SHP77 treated with DMSO at 0.1 percent for 48 hours (cell line): ENCODE measurements at regions not wholly inside any gene's neighbourhood (a gene's known extent, or its start where the extent isn't known, plus 50 kb on each side); places are given as distances from the start of the nearest gene placed in this dataset.
"Not testable (repeated sequence)": the region's sequence is repeated elsewhere in the genome, so short reads cannot be mapped to it uniquely, and the experiment has no call there.

Experiments used
- DNase-seq: peaks from one replicate; lab custom pipeline; 2025; lab: John Stamatoyannopoulos, UW

DNA sequence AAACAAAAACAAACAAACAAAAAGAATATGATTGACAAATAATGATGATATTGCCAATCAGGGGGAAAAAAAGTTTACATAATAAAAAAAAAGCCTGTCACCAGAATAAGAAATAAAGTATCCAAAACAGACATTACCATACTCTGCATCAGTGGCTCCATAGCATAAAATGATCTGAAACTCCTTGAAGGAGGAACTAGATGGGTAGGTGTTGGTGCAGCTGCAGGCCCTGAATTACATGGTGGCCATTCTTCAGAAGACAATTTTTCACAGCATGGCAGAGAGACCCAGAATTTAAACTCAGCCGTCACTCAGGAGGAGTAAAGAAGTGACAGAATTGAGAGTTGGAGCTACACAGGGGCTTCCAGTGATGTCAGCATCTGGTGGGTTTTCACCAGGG, 60.2 kb downstream of the GLUL start:
- no peak for DNase-seq

DNA sequence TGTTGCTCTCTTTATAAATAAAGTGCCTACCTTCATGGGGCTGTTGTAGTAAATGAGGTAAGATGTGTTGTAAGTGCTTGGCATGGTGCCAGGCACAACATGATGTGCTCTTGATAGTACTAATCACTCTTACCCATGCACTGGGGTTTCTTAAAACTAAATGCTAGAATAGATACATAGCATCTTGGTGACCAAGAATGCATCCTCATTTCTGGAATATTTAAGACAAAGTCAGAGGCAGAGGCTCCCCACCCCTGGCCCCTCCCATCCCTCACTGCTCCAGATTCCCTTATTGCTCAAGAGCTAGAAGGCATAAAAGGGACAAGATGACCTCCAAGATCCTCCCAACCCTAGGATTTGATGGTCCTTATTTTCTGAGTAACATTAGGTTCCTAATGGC, 61.3 kb downstream of the GLUL start:
- DNase-seq = no peak

DNA sequence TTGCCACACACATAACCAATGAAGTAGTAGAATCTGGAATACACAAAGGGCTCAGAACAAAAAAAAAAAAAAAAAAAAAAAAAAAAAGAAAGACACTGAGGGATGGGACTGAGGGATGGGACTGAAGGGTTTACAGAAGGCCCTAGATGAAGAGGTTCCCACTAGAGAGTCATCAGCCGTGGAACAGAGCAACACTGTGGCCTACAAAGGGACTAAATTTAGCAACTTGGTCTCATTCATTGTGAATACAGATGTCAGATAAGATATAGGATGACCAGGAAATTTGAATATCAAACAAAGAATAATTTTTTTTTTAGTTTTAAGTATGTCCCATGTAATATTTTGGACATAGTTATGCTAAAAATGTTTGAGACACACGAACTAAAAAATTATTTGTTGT, 62.1 kb downstream of the GLUL start:
- DNase-seq = no peak

DNA sequence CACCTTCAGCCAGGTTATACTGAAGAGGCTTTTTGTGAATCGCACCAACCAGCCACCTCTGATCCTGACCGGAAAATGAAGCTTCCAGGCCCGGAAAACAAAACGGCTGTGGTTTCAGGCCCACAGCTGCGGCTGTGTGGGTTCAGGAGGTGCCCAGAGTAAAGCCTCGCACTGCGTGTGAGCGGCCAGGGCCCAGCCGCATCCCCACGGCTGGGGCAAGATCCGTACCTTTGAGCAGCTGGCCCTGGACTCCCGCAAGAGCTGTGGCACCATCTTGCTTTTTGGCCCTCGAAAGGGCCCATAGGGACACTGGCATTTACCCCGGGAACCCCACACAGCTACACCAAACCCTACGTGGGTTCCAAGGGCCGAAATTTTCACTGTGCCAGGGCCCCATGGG, 63.0 kb downstream of the GLUL start:
- no peak for DNase-seq

DNA sequence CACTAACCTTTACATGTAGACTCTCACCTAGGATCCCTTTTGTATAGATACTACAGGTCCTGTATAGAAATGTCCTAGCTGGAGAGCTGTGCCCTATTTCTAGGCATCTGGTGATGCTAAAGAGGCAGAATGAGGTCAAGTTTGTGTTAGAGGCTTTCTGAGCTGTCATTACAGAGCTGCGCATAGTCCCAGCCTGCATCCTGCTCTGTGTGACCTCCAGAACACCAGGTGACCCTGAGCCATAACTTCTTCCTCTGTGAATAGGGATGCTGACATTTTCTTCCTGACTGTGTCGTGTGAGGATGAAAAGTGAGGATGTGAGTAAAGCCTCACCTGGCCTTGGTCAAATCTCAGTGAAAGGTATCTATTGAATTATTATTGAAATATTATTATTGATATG, 66.3 kb downstream of the GLUL start:
- no peak for DNase-seq

DNA sequence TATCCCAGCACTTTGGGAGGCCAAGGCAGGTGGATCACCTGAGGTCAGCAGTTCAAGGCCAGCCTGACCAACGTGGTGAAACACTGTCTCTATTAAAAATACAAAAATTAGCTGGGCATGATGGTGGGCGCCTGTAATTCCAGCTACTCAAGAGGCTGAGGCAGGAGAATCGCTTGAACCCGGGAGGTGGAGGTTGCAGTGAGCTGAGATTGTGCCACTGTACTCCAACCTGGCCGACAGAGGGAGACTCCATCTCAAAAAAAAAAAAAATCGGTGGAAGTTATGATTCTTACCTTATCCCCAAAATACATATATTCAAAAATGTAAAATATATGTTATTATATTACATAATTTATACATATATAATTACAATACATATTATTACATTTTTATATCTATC, 70.1 kb downstream of the GLUL start:
- not testable (repeated sequence) for DNase-seq

DNA sequence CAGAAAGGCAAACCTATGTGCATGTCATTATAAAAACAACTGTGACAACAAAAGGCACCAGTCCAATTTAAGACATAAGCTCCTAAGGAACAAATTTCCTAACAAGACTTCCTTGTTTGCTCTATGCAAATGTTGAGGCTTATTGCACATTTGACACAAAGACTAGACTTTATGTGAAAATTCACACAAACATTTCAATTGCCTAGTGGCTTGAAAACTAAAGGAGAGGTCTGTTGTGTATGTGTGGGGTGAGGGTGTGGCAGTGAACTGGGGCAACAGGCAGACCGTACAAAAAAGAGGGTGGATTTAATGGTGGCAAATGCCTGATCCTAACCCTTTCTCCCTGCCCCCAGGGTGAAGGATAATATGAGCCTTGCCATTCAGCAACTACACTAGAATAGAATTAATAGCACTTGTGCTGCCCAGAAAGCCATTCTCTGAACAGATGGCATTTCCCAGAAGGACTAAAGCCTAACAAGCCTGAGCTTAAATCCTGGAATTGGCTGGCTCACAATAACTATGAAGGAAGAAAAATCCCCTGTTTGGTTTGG, 73.9 kb downstream of the GLUL start:
- DNase-seq = no peak

DNA sequence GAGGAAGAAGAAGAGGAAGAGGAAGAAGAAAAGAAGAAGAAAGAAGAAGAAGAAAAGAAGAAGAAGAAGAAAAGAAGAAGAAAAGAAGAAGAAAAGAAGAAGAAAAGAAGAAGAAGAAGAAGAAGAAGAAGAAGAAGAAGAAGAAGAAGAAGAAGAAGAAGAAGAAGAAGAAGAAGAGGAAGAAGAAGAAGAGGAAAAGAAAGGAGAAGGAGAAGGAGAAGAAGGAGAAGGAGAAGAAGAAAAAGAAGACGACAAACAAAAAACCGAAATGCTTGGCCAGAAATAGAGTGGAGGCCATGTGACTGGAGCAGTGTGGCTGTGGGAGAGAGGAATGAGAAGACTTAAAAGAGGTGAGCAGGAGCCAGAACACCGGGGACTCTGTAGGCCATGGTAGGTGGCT, 75.1 kb downstream of the GLUL start:
- DNase-seq = not testable (repeated sequence)

DNA sequence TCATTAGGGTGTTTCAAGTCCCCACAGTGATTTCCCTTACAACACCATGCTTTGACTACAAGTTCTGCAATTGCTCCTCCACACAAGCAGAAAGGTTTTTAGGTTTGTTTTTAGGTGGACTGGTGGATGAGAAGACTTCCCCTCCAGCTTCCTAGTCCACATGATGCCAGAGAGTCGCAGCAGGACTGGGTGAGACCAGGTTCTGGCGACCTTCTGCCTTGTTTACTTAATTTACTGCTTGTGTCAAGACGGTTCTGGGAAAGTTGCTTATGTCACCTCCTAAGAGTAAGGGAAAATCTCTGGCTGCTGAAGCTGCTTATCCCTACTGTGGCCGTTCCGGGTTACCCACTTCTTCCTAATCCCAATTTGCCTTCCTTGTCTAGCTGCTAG, 76.4 kb downstream of the GLUL start:
- DNase-seq = no peak

DNA sequence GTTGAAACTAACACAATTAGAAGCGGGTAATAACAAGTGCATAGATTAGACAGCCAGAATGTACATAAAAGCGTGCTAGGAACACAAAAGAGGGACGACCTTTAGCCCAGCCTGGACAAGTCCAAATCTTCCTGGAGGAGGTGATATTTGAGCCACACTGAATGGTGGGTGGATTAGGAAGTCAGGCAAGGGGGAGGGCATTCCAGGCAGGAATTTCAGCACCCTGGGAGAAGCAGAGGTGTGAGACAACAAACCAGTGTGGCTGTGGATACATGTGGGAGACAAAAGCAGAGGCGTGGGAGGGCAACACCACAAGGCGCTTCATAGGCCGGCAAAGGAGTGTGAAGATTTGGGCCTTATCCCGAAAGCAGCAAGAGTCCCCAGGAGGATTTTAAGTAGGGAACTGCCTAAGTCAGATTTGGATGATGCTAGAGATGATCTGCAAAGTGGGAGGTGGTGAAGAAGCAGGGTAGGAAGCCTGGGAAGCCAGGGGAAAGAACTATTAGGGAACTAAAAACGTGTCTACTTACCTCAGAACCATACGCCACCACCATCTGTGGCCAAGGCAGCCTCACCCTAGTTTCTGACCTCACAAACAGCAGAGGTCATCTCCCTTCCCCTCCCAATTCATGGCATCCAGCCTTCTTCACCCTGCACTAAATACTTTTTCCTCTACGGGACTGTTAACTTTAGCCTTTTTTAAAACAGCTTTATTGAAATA, 81.8 kb downstream of the GLUL start:
- no peak for DNase-seq

DNA sequence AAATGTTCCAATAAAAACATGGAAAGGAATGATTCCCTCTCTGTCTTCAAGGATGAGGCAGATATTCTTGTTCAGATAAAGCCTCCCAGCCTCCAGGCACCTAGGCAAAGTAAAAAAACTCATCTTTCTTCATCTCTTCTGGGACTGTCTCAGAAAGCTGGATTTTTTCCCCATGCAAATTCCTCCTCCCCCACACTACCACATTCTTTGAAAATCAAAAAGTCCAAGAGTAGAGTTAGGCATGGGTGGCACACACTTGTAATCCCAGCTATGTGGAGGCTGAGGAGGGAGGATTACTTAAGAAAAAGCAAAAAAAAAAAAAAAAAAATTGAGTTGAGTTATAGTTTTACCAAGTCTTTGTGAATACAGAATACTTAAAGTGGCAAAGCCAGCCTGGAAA, 82.8 kb downstream of the GLUL start:
- no peak for DNase-seq

DNA sequence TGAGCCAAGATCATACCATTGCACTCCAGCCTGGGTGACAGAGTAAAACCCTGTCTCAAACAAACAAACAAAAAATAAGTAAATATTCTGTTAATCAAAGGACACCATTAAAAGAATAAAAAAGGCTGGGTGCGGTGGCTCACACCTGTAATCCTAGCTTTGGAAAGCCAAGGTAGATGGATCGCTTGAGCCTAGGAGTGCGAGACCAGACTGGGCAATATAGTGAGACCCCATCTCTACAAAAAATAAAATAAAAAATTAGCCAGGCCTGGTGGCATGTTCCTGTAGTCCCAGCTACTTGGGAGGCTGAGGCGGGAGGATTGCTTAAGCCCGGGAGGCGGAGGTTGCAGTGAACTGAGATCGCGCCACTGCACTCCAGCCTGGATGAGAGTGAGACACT, 84.1 kb downstream of the GLUL start:
- not testable (repeated sequence) for DNase-seq

DNA sequence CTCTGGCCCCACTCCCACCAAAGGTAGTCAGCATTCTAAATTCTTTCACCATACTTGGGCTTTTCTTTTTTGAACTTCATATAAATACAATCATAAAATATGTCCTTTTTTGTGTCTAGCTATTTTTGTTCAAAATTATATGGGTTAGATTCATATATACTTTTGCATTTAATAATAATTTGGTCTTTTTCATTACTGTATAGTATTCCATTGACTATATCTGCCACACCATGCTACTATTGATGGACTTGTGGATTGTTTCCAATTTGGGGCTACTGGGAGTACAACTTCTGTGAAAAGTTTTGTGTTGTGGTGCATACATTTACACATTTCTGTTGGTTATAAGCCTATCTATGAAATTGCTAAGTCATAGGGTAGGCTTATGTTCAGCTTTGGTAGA, 85.7 kb downstream of the GLUL start:
- no peak for DNase-seq

DNA sequence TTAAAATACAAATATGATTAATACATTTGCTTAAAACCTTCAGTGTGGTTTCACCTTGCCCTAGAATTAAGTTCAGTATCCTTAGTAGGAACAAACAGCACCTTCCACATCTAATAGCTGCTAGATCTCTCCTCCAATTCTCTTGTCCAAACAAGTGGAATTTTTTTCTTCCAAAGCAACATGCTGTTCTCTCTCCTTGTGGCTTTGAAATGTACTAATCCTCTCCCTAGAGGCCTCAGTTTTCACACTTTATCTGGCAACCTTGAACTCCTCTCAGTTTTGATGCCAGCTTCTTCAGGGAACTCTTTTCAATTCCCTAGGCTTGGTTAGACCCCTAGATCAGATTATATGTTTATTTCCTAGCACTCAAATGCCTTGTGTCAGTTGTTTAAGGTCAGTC, 87.0 kb downstream of the GLUL start:
- no peak for DNase-seq

DNA sequence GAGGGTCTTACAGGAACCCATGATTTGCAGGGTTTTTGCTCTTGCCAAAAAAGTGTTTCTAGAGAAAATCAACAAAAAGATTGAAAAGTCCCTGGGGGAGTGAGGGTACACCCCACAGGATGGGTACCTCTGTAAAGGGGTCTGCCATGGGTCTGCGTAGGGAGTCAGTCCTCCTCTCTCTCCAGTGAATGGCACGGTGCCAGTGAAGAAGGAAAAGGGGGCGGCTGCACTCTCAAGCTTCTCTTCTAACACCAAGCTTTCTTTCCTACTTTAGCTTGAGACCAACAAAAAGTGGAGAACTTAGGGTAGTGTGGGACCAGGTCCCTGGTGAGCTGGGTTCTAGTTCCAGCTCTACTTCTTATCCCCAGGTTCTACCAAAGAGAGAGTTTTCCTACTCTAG, 87.4 kb downstream of the GLUL start:
- no peak for DNase-seq

DNA sequence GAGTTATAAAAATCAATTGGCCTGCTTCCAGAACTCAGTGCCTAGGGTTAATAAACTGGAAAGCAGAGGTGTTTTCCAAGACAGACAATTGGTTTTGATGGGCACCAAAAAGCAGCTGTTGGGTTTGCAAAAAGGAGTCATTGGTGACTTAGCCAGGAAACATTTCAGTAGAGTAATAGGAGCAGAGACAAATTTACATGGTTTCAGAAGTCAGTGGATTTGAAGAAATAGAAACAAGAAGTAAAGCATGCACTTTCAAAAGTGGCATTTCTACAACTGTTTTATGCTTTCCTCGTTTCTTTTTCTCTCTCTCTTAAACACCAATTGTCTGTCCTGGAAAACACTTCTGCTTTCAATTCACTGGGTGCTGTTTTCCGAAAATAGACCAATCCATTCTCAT, 87.8 kb downstream of the GLUL start:
- no peak for DNase-seq

DNA sequence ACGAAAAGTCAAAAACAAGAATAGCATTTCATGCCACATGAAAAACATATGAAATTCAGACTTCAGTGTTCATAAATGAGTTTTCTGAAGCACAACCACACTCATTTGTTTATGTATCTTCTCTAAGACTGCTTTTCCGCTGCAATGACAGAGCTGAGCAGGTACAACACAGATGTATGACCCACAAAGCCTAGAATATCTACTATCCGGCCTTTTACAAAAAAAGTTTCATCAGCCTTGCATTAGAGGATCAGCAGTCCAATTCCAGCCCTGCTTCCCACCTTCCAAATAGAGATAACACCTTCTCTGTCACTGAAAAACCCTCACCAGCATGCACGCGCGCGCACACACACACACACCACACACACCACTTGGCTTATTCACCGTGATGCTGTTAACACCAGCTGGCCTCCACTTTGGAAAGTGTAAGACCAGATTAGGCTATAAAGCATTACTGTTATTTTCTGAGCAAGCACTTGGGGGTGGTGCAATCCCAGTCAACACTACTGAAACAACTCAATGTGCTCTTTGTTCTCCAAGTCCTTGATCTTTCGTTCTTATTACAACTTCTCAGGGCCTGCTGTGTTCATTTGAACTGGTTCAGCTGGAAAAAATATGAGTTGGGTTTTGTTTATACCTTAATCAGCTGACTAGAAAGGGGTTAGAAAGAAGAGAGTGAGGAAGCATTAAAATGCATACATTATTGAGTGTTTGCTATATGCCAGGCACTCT, 90.0 kb downstream of the GLUL start:
- no peak for DNase-seq

DNA sequence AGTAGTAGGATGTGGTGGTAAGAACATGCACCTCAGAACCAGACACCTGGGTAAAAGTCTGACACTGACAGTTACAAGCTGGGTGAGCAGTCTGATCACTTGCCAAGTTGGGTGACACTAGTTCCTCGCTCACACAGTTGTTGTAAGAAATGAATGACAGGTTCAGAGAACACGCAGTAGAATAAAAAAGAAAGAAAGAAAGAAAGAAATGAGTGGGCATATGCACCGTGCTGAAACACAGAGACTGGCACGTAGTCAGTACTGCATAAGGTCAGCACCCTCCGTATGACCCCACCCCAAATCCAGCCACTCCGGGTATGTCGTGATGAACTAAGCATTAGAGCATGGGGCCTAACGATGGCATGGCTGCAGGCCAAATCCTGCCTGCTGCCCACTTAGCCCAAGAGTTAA, 90.6 kb downstream of the GLUL start:
- no peak for DNase-seq

DNA sequence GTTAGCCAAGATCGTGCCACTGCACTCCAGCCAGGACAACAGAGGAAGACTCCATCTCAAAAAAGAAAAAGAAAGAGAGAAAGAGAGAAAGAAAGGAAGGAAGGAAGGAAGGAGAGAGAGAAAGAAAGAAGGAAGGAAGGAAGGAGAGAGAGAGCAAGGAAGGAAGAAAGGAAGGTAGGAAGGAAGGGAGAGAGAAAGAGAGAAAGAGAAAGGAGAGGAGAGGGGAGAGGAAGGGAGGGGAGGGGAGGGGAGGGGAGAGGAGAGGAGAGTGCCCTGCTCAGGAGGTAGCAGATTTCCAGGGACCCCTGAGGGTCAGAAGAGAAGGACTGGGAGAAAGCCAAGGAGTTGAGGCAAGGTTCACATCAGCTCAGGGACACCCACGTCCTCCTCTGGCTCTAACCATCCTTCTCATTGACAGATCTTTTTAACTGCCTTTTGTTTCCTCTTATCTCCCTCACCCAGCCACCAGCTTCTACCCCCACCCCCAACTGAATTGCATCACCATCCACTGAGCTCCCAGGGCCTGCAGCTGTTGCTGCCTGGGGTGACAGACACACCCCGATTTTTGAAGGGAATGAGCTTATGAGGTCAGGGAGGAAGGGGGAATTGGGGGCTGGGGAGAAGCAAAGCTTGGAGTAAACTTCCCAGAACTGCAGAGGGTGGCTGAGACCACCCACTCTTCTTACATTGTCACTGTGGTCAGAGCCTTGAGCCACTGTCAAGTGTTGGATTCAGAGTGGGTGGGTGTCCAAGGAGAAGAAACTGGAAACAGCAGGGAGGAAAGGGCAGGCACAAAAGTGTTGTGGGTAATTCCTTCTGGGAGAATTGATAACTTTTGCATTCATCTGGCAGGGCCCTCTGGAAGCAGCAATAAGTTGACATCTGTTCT, 91.6 kb downstream of the GLUL start:
- DNase-seq = no peak

DNA sequence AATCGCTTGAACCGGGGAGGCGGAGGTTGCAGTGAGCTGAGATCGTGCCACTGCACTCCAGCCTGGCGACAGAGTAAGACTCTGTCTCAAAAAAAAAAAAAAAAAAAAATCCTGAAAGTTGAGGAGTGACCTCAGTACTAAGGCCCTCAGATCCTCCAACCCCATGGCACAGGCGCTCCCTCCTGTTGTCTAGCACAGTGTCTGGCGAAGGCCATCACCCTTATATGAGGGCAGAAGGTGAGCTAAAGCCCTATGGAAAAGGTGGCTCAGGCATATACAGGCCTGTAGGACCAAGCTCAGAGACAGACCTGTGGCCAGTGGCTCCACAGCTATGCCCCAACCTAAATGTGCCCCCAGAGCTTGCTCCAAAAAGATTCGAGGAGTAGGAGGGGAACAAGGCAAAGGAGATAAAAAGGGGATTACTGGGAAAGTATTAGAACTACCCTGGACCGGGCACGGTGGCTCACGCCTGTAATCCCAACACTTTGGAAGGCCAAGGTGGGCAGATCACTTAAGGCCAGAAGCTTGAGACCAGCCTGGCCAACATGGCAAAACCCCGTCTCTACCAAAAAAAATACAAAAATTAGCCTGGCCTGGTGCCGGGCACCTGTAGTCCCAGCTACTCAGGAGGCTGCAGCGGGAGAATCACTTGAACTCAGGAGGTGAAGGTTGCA, 92.4 kb downstream of the GLUL start:
- DNase-seq = not testable (repeated sequence)

DNA sequence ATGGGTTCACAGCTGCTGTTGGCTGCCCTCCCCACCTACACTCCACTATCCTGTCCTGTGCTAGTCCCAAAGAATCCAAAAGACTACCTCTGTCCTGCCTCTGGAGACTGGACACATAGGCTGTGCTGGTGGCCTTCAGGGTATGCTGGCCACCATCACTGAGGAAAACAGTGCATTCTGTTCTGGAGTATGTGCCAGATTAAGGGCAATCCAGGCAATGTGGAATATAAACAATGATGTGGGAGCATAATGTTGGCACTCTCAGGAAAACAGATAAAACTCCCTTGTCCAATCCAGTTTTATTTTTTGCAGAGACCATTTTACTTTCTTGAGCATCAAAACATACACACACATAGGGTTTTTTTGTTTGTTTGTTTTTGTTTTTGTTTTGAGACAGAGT, 94.3 kb downstream of the GLUL start:
- DNase-seq = no peak

DNA sequence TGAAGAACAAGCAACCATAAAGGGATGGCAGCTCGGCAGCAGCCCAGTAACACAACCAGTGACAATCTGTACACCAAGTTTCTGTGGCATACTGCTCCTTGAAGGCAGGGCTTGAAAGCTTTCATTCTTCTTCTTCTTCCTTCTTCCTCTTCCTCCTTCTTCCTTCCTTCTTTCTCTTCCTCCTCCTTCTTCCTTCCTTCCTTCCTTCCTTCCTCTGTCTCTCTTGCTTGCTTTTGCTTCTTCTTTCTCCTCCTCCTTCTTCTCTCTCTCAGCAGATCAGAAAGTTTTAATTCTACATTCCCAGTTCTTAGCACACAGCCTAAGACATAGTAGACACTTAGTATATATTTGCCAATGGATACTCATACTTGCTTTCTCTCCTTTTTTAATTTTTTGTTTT, 95.9 kb downstream of the GLUL start:
- no peak for DNase-seq
